ENCODE measurements at regions not wholly inside any gene's neighbourhood (a gene's known extent, or its start where the extent isn't known, plus 50 kb on each side); places are given as distances from the start of the nearest gene placed in this dataset.

- no peaks in the 10 kb centered on the region for H3K36me3 Mint-ChIP-seq (ENCODE audit: insufficient read depth in 1 of 3, low read depth in 3 of 3)
- Histone ChIP-seq H4K8ac (replicated peaks; ENCODE audit: insufficient read length, low read depth, low read length) (no peak overlapping the region), H3K4ac (ENCODE audit: low read depth, low read length) (no peak overlapping the region), H2BK15ac (ENCODE audit: low read depth, low read length) (no peak overlapping the region), H2AFZ (ENCODE audit: low read length) (no peak overlapping the region), H3K56ac (ENCODE audit: insufficient read length, low read depth, low read length) (no peak overlapping the region), H3K9ac (ENCODE audit: extremely low read depth, insufficient read length, low read length) (no peak overlapping the region), H3K79me1 (ENCODE audit: insufficient read depth, low read depth, low read length, poor library complexity, severe bottlenecking) (no peaks in the 10 kb centered on the region), H3K27me3 (ENCODE audit: insufficient read depth, low read length) (no peaks in the 10 kb centered on the region), H3K79me2 (ENCODE audit: insufficient read depth, low read length) (no peaks in the 10 kb centered on the region), H3T11ph (ENCODE audit: low read length) (no peak overlapping the region), H2AK5ac (ENCODE audit: insufficient read length, low read length) (no peak overlapping the region), H3K18ac (ENCODE audit: insufficient read length, low read depth, low read length) (no peak overlapping the region), H4K5ac (ENCODE audit: insufficient read length, low read depth, low read length) (no peak overlapping the region), H3K4me1 (ENCODE audit: insufficient read depth, low read length) (no peaks in the 10 kb centered on the region), H3K4me2 (ENCODE audit: insufficient read depth, insufficient read length, low read length) (no peak overlapping the region), H4K20me1 (ENCODE audit: control insufficient read depth, insufficient read depth, insufficient read length) (peaks cover 2% of the 10 kb centered on the region), H2BK5ac (ENCODE audit: insufficient read length, low read length) (no peak overlapping the region), H2BK120ac (ENCODE audit: low read depth, low read length, poor library complexity, severe bottlenecking) (no peak overlapping the region), H2BK20ac (ENCODE audit: low read depth, low read length, poor library complexity, severe bottlenecking) (no peak overlapping the region), H3K9me3 (ENCODE audit: control insufficient read depth, low read depth, low read length) (no peaks in the 10 kb centered on the region), H3K23me2 (ENCODE audit: insufficient read length, low read depth, low read length, poor library complexity, severe bottlenecking) (no peaks in the 10 kb centered on the region), H3K27ac (ENCODE audit: insufficient read length, low read depth, low read length) (no peak overlapping the region), H4K91ac (ENCODE audit: insufficient read length, low read depth, low read length) (no peak overlapping the region), H2BK12ac (ENCODE audit: insufficient read length, low read depth, low read length) (no peak overlapping the region), H3K23ac (ENCODE audit: insufficient read length, low read depth, low read length) (no peak overlapping the region), H3K14ac (ENCODE audit: insufficient read depth, low read length) (0 out of 2 replicates have a peak overlapping the region, but pooled peaks have one; percentile 22)
- no peak for DNase-seq
- 0 out of 5 replicates have a peak, but pooled peaks cover 0 to 3% of the 10 kb centered on the region in 2 experiments for H3K9me3 Mint-ChIP-seq
- H3K4me1 Mint-ChIP-seq: no peaks in the 10 kb centered on the region; a peak in 1 of 4 replicates
- WGBS (ENCODE audit: extremely low coverage, insufficient read length, low lambda C conversion rate): no CpG with 5 or more reads among the region's 4 CpGs
- peak overlapping the region in 1 of 3 experiments; percentile 63; a peak in 1 of 7 replicates for H3K27ac Mint-ChIP-seq
- TF ChIP-seq CTCF (conservative IDR thresholded peaks at IDR 0.05): no peak
- peaks cover under 1% of the 10 kb centered on the region for H3K27me3 Mint-ChIP-seq (ENCODE audit: low read depth)
- H3K4me3 Mint-ChIP-seq: no peak overlapping the region
These were observed 84.7 kb downstream of the RAMP3 start for GRCh38 chr7:45242261-45242660.
